ENCODE measurements at regions not wholly inside any gene's neighbourhood (a gene's known extent, or its start where the extent isn't known, plus 50 kb on each side); places are given as distances from the start of the nearest gene placed in this dataset.
"Not testable (repeated sequence)": the region's sequence is repeated elsewhere in the genome, so short reads cannot be mapped to it uniquely, and the experiment has no call there.

DNA sequence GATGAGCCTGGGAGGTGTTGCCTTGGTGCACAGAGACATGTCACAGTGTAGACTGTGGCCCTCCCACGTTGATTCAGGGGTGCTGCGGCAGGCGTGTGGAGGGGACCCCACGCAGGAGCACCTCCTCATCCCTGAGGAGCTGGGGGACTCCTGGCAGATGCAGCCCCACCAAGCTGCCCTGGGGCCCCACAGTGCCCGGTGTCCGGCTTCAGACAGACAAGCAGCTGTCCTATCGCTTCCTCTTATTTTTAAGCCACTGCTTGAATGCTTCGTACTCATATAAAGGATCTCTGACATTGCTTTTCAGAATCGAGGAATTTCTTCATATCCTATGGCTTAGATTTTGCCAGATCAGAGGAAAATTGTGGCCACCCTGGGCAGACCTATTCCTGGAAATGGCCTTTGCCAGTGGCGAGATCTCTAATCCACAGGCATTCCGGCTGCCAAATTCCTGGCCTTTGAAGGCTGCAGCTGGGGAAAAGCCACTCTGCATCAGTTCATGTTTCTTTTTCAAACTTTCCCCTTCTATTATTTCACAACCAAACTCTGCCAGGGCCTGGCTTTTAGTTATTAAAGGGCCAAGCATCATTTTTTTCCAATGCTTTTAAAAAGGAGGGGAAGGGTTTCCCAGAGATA is 337.0 kb downstream of the THBS2 start:
- peak in 2 of 8 experiments; percentile 24 to 27 for ATAC-seq (replicated peaks in 6 of 8)
- WGBS, 10 experiments: 0 to 93% (median 64%) methylated on average over 1 to 11 of the region's 11 CpGs
- Histone ChIP-seq H3K4me1 (replicated peaks in 1 of 2) (no peaks in the 10 kb centered on the region), H3K4me3 (no peak overlapping the region), H3K27ac (no peak overlapping the region)
- in situ Hi-C loops (cut with MboI; ENCODE audit: low pct_unique_long_range_greater_than_20kb in 2 of 9, low sequenced_read_pairs in 9 of 9, unreplicated experiment in 9 of 9): no loop called here

DNA sequence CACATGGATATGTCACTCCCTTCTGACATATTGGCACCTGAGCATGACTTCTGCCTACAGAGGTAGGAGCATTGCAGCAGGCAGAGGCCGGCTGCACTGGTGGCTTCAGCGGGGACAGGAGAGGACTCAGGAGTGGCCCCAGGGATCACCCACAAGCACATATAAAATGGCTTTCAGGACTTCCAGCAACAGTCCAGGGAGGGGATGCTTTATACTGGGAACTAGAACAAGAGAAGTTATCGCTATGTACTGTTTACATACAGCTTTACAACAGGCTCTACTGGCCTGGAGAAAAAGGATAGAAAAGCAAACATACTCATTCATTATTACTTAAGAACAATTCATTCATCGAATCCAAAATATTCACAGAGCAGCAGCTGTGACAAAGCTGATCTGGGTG is 337.8 kb downstream of the THBS2 start:
- in situ Hi-C loops (cut with MboI; ENCODE audit: low pct_unique_long_range_greater_than_20kb in 2 of 9, low sequenced_read_pairs in 9 of 9, unreplicated experiment in 9 of 9): no loop called here
- Histone ChIP-seq H3K4me3 (no peak overlapping the region), H3K4me1 (replicated peaks in 1 of 2) (no peaks in the 10 kb centered on the region), H3K27ac (no peak overlapping the region)
- 67 to 100% (median 91%) methylated on average over 1 to 4 of the region's 4 CpGs; no CpG with 5 or more reads in 1 of the 10 experiments for WGBS, 10 experiments
- ATAC-seq (replicated peaks in 6 of 8): peak in 1 of 8 experiments; percentile 47

DNA sequence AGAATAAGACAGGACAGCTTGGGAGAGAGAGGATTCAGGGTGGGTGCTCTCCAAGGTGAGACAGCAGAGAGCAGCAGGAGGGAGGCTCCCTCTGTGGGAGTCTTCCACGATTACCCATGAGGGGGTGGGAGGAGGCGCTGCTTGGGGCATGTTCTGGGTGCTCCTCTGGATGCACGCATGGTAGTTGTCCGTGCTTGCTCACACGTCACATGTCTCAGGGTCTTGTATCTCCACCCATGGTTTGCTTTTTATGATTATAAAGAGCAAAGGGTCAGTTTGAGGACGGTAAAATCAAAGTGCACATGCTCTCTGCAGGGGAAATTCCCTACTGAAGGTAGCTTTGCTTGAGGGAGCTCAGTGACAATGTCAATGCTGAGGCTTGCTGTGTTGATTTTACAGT is 338.4 kb downstream of the THBS2 start:
- no peak overlapping the region for H3K4me3 ChIP-seq
- H3K4me1 ChIP-seq (replicated peaks in 1 of 2): no peaks in the 10 kb centered on the region
- ATAC-seq (replicated peaks in 6 of 8): no peak
- in situ Hi-C loops (cut with MboI; ENCODE audit: low pct_unique_long_range_greater_than_20kb in 2 of 9, low sequenced_read_pairs in 9 of 9, unreplicated experiment in 9 of 9): no loop called here
- H3K27ac ChIP-seq: no peak overlapping the region
- WGBS, 10 experiments: 55 to 90% (median 80%) methylated on average over 1 to 6 of the region's 6 CpGs; no CpG with 5 or more reads in 2 of the 10 experiments

DNA sequence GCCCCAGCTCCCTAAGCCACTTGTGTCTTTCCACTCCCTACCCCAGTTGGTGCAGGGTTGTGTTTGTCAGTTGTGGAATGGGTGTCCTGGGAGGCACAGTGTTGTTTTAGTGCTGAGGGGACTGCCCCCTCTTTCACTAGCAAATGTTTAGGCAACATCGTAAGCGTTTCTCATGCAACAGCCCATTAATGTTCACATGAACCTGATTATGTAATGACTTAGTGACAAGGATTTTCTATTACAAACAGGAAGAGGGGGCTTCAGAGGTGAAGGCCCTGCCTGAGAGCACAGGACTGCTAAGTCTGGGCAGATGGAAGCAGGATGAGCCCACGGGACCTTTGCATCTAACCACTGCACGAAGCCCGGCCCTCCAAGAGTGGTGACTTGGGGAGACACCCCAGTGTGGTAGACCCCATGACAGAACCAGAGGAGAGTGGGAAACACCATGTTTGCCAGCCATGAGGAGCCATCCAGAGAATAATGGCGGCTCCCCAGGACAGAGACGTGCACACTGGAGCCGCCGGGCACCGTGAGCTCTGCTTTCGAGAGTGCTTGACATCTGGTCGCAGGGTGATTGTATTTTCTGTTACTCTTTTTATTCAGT is 339.7 kb downstream of the THBS2 start:
- Histone ChIP-seq H3K4me1 (replicated peaks in 1 of 2) (no peaks in the 10 kb centered on the region), H3K4me3 (no peak overlapping the region), H3K27ac (no peak overlapping the region)
- 75 to 100% (median 92%) methylated on average over 1 to 7 of the region's 12 CpGs; no CpG with 5 or more reads in 3 of the 10 experiments for WGBS, 10 experiments
- no peak for ATAC-seq (replicated peaks in 6 of 8)
- in situ Hi-C loops (cut with MboI; ENCODE audit: low pct_unique_long_range_greater_than_20kb in 2 of 9, low sequenced_read_pairs in 9 of 9, unreplicated experiment in 9 of 9): no loop called here

DNA sequence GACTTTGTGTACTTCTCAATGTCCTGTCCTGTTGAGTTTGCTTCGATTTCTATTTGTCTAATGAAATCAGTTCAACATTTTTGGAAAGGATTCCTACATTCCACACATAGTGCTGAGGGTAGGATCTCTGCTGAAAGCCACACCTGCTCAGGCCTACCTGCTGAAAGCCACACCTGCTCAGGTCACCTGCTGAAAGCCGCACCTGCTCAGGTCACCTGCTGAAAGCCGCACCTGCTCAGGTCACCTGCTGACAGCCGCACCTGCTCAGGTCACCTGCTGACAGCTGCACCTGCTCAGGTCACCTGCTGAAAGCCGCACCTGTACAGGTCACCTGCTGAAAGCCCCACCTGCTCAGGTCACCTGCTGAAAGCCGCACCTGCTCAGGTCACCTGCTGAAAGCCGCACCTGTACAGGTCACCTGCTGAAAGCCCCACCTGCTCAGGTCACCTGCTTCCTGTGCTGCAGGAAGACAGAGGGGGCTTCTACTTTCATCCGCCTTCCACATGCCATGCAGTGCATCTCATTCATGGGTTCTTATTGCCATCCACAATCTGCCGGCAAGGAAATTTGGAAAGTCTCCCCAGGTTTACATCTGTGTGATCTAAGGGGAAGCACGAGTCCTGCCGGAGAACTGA is 340.3 kb downstream of the THBS2 start:
- H3K27ac ChIP-seq; in situ Hi-C loops (cut with MboI; ENCODE audit: low pct_unique_long_range_greater_than_20kb in 2 of 9, low sequenced_read_pairs in 9 of 9, unreplicated experiment in 9 of 9); ATAC-seq (replicated peaks in 6 of 8); H3K4me3 ChIP-seq; H3K4me1 ChIP-seq (replicated peaks in 1 of 2): not testable (repeated sequence)
- 0 to 80% (median 66%) methylated on average over 1 to 6 of the region's 11 CpGs; no CpG with 5 or more reads in 3 of the 10 experiments for WGBS, 10 experiments

DNA sequence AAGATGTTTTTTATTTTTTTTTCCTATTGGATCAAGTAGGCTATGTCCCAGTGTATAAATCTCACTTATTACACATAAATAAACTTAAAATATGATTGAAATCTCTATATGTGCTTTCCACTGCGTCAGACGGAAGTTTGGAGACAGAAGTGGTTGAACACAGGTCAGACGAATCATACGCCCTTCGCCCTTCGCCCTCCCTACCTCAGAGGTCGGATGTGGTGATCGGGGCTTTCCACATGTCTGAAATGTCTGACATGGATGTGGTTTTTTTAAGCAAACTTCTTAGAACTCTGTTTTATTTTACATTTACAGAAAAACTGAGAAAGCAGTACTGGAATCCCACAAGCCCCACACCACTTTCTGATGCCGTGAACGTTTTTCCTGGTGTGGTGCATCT is 344.4 kb downstream of the THBS2 start:
- ATAC-seq (replicated peaks in 6 of 8): no peak
- Histone ChIP-seq H3K4me1 (replicated peaks in 1 of 2) (no peaks in the 10 kb centered on the region), H3K4me3 (no peak overlapping the region), H3K27ac (no peak overlapping the region)
- WGBS, 10 experiments: 75 to 100% (median 93%) methylated on average over 2 to 9 of the region's 10 CpGs; no CpG with 5 or more reads in 4 of the 10 experiments
- in situ Hi-C loops (cut with MboI; ENCODE audit: low pct_unique_long_range_greater_than_20kb in 2 of 9, low sequenced_read_pairs in 9 of 9, unreplicated experiment in 9 of 9): no loop called here

DNA sequence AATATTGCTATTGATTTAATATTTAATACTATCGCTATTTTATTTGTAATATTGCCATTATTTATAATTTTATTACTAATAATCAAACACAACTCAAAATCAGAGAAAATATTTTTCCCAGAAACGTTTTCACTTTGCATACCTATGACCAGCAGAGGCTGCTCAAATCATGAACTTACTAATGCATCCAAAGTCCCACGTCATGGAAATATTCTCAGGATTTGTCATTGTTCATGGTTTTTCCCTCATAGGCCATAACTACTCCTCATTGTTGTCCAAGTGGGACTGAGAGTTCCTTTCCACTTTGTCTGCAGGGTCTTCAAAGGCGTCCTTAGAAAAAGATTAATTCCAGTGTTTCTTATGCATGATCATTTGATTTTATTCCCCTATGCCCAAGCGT is 344.8 kb downstream of the THBS2 start:
- Histone ChIP-seq H3K27ac (no peak overlapping the region), H3K4me1 (replicated peaks in 1 of 2) (no peaks in the 10 kb centered on the region), H3K4me3 (no peak overlapping the region)
- 17 to 93% (median 81%) methylated on average over 3 to 5 of the region's 5 CpGs for WGBS, 10 experiments
- ATAC-seq (replicated peaks in 6 of 8): peak in 1 of 8 experiments; percentile 15
- in situ Hi-C loops (cut with MboI; ENCODE audit: low pct_unique_long_range_greater_than_20kb in 2 of 9, low sequenced_read_pairs in 9 of 9, unreplicated experiment in 9 of 9): no loop called here

DNA sequence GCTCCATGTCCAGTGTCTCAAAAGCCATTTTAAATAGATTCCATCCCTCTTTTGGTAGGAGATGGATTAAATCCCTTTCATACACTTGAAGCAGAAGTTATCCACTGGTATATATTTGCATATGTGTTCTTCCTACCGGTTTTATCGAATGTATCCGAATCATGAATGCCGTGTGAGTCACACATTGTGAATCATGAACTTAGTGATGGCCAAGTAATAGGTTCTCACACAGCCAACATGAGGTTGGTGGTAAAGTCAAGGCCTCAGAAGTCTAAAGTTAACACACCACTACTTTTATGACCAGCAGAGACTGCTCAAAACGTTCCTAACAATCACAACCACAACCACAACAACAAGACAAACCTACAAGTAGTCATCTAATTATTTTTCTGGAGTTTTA is 345.5 kb downstream of the THBS2 start:
- 0 to 100% (median 55%) methylated on average over 1 to 5 of the region's 5 CpGs; no CpG with 5 or more reads in 2 of the 10 experiments for WGBS, 10 experiments
- Histone ChIP-seq H3K27ac (no peak overlapping the region), H3K4me1 (replicated peaks in 1 of 2) (no peaks in the 10 kb centered on the region), H3K4me3 (no peak overlapping the region)
- peak in 2 of 8 experiments; percentile 15 to 34 for ATAC-seq (replicated peaks in 6 of 8)
- in situ Hi-C loops (cut with MboI; ENCODE audit: low pct_unique_long_range_greater_than_20kb in 2 of 9, low sequenced_read_pairs in 9 of 9, unreplicated experiment in 9 of 9): no loop called here

DNA sequence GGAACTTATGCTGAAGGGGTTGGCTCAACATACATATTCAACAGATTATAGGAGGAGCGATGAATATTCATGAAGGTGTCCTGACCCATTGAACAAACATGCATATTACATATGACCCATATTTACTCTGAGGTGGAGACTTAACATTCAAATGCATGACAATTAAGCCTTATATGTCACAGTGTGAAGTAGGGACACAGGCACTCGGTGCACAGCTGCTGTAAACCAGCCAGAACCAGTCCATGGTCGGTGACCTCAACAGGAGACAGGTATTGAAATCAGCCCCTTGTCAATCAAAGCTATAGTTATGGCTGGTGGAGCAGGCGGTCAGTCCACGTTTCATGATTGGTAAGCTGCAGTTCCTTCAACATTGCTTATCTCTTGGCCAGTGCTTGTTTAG is 347.3 kb downstream of the THBS2 start:
- Histone ChIP-seq H3K27ac (no peak overlapping the region), H3K4me3 (no peak overlapping the region), H3K4me1 (replicated peaks in 1 of 2) (no peaks in the 10 kb centered on the region)
- ATAC-seq (replicated peaks in 6 of 8): peak in 4 of 8 experiments; percentile 56 to 95 (median 66)
- WGBS, 10 experiments: 17 to 100% (median 80%) methylated on average over 1 to 5 of the region's 5 CpGs
- in situ Hi-C loops (cut with MboI; ENCODE audit: low pct_unique_long_range_greater_than_20kb in 2 of 9, low sequenced_read_pairs in 9 of 9, unreplicated experiment in 9 of 9): no loop called here

DNA sequence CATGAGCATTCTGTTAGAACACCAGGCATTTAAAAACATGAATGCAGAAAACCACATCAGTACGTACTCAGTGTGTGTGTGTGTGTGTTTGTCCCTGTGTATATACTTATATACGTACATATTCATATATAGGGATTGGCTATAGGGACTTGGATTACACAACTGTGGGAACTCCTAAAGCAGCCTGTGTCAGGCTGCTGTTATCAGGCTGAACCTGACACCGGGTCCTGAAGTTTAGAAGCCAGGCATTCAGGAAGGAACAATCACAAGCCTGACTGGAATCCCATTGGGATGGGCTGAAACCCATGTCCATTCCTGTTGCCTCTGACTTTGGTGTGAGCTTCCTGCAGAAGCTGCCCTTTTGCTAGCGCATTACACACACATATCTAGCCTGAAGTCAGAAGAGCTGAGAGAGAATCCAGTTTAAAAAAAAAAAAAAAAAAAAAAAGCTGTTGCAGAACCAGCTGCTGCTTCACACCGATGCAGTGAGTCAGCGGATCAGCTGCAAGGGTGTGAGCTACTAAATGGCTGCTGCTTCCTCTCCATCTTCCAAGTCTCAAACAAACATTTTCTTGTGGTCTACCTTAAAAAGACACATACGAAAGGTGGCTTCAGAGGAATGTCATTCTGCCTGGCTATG is 348.1 kb downstream of the THBS2 start:
- no peak overlapping the region for H3K27ac ChIP-seq
- H3K4me3 ChIP-seq: no peak overlapping the region
- no peaks in the 10 kb centered on the region for H3K4me1 ChIP-seq (replicated peaks in 1 of 2)
- 50 to 100% (median 74%) methylated on average over 2 to 7 of the region's 7 CpGs for WGBS, 10 experiments
- in situ Hi-C loops (cut with MboI; ENCODE audit: low pct_unique_long_range_greater_than_20kb in 2 of 9, low sequenced_read_pairs in 9 of 9, unreplicated experiment in 9 of 9): no loop called here
- ATAC-seq (replicated peaks in 6 of 8): peak in 2 of 8 experiments; percentile 32 to 52

DNA sequence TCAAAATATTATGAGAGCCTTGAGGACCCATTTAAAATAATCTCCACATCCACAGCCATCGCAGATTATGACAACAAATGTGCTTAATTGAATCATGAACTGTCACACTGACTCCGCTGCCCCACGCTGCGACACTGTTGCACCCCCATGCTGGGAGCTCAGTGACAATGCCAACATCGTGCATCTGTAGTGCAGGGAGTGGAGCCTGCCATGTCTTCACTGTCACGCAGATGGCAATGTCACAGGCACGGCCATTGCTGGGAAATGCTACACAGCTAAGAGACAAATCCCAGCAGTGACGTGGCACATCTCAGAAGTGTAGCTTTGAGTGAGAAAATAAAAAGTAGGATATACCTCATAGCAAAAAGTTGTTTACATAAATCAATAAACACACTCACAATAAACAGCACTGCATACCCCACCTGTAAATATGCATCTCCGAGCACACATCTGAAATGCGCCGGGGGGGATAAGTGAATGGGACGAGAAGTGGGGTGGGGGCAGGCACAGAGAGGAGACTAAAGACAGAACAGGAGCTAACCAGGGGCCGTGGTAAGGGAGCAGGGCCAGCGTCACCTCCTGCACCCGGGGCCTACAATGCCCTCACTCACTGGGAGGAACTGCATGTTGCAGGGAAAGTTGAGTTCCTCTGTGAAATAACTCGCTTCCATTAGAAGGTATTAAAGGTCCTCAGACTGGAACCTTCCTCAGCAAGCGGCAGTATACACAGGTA is 349.9 kb downstream of the THBS2 start:
- Histone ChIP-seq H3K27ac (no peak overlapping the region), H3K4me1 (replicated peaks in 1 of 2) (no peaks in the 10 kb centered on the region), H3K4me3 (no peak overlapping the region)
- ATAC-seq (replicated peaks in 6 of 8): peak in 1 of 8 experiments; percentile 36
- WGBS, 10 experiments: 20 to 100% (median 86%) methylated on average over 1 to 9 of the region's 17 CpGs; no CpG with 5 or more reads in 4 of the 10 experiments
- in situ Hi-C loops (cut with MboI; ENCODE audit: low pct_unique_long_range_greater_than_20kb in 2 of 9, low sequenced_read_pairs in 9 of 9, unreplicated experiment in 9 of 9): no loop called here

DNA sequence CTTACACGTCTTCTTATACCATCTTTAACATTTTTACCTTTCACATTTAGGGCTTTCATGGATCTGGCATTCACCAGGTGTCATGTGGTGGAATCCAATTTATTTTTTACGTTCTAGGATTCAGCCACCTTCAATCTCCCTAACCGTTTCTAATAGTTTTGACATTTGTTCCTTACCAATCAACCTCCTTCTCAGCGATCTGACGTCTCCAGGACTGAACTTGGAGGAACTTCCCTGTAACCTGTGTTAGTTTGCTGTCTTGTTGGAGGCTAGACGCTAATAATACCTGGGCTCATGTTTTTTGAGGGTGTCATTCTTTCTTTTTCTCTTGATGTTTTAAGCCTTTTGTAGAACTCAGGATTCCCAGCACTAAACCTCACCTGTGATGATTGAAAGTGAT is 351.6 kb downstream of the THBS2 start:
- no peaks in the 10 kb centered on the region for H3K4me1 ChIP-seq (replicated peaks in 1 of 2)
- ATAC-seq (replicated peaks in 6 of 8): no peak
- in situ Hi-C loops (cut with MboI; ENCODE audit: low pct_unique_long_range_greater_than_20kb in 2 of 9, low sequenced_read_pairs in 9 of 9, unreplicated experiment in 9 of 9): no loop called here
- H3K27ac ChIP-seq: no peak overlapping the region
- 40 to 91% (median 45%) methylated on average over 1 to 6 of the region's 6 CpGs; no CpG with 5 or more reads in 1 of the 10 experiments for WGBS, 10 experiments
- H3K4me3 ChIP-seq: no peak overlapping the region

DNA sequence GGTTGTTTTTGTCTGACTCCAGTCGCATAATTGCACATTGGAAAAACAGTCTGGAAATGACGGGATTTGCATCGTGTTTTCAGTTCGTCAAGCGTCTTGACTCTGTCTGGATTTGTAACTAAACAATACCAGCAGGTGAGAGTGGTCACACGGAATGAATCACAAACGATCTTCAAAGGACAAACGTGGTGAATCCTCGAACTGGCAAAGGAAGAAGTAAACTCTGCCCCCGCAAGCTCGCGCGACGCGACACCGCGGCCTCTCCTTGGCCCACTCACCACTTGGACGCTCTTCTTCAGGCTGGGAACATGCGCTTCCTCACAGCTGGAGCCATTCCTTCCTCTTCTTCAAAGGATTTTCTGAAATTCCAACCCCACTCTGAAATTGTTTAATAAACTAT is 352.6 kb downstream of the THBS2 start:
- ATAC-seq (replicated peaks in 6 of 8): no peak
- WGBS, 10 experiments: 24 to 100% (median 90%) methylated on average over 2 to 15 of the region's 19 CpGs; no CpG with 5 or more reads in 2 of the 10 experiments
- in situ Hi-C loops (cut with MboI; ENCODE audit: low pct_unique_long_range_greater_than_20kb in 2 of 9, low sequenced_read_pairs in 9 of 9, unreplicated experiment in 9 of 9): no loop called here
- Histone ChIP-seq H3K4me1 (replicated peaks in 1 of 2) (no peaks in the 10 kb centered on the region), H3K27ac (no peak overlapping the region), H3K4me3 (no peak overlapping the region)

Data from motor neuron (in vitro differentiated cells).